HEK293 (cell line): ENCODE measurements at regions not wholly inside any gene's neighbourhood (a gene's known extent, or its start where the extent isn't known, plus 50 kb on each side); places are given as distances from the start of the nearest gene placed in this dataset.

ENCODE experiments used
- CTCF ChIA-PET: fragments of 350-600 bp; formaldehyde crosslinking; extraction: SDS; loops from one replicate; lab custom pipeline; 2021; ENCODE audit warnings: antibody characterized with exemption; lab: Yijun Ruan, JAX
- POLR2A ChIA-PET: fragments of 300-600 bp; formaldehyde crosslinking; extraction: SDS; loops from one replicate; lab custom pipeline; 2020; ENCODE audit warnings: antibody characterized with exemption, inconsistent platforms; lab: Yijun Ruan, JAX
- H3K27ac ChIP-seq: fragments of 200-500 bp; sonication (Bioruptor generic); 2 replicates; pipeline ENCODE4 v1.5.1; 2014; ENCODE audit warnings: low read depth, low read length, control low read depth, inconsistent platforms; ENCODE audit errors: extremely low read depth
- H3K36me3 ChIP-seq, 2 experiments: fragments of 200-500 bp in 1 of 2; sonication (Bioruptor generic) in 1 of 2; 1 replicate in 1 of 2; 2 replicates in 1 of 2; pipeline ENCODE4 v1.5.1; 2014 to 2017; ENCODE audit warnings: inconsistent platforms in 2 of 2, low read length in 2 of 2; ENCODE audit not compliant: control insufficient read depth in 2 of 2, insufficient read depth in 1 of 2
- H3K4me1 ChIP-seq: fragments of 200-500 bp; sonication (Bioruptor generic); 2 replicates; pipeline ENCODE4 v1.5.1; 2014; ENCODE audit warnings: mild to moderate bottlenecking, low read length, inconsistent platforms; ENCODE audit not compliant: control insufficient read depth, insufficient read depth
- H3K4me3 ChIP-seq: 2 replicates; pipeline ENCODE4 v1.5.1; 2011; ENCODE audit warnings: low read depth, mild to moderate bottlenecking, control low read depth, low read length, moderate library complexity
- H3K9me3 ChIP-seq: fragments of 200-500 bp; sonication (Bioruptor generic); 2 replicates; pipeline ENCODE4 v1.5.1; 2014; ENCODE audit warnings: low read depth, low read length, inconsistent platforms; ENCODE audit not compliant: control insufficient read depth, insufficient read depth
- KLF17 ChIP-seq: fragments of 450-650 bp; formaldehyde crosslinking; IDR thresholded peaks from 2 replicates; pipeline ENCODE4 v1.5.1; 2016; ENCODE audit warnings: missing biosample characterization, missing genetic modification characterization
- KLF7 ChIP-seq: fragments of 450-650 bp; formaldehyde crosslinking; IDR thresholded peaks from 2 replicates; pipeline ENCODE4 v1.5.1; 2016; ENCODE audit warnings: missing biosample characterization, missing genetic modification characterization, borderline replicate concordance
- WT1 ChIP-seq: fragments of 450-650 bp; formaldehyde crosslinking; IDR thresholded peaks from 2 replicates; pipeline ENCODE4 v1.5.1; 2016; ENCODE audit warnings: missing biosample characterization, missing genetic modification characterization
- ZBTB1 ChIP-seq: fragments of 450-650 bp; formaldehyde crosslinking; IDR thresholded peaks from 2 replicates; pipeline ENCODE4 v1.5.1; 2016; ENCODE audit warnings: missing biosample characterization, missing genetic modification characterization
- ZBTB26 ChIP-seq: fragments of 450-650 bp; formaldehyde crosslinking; optimal IDR thresholded peaks from 2 replicates; pipeline ENCODE3; 2016; ENCODE audit warnings: missing biosample characterization, mild to moderate bottlenecking, missing genetic modification characterization
- ZNF157 ChIP-seq: fragments of 450-650 bp; formaldehyde crosslinking; IDR thresholded peaks from 2 replicates; pipeline ENCODE4 v1.5.1; 2016; ENCODE audit warnings: missing biosample characterization, missing genetic modification characterization
- ZNF214 ChIP-seq: fragments of 450-650 bp; formaldehyde crosslinking; IDR thresholded peaks from 2 replicates; pipeline ENCODE4 v1.5.1; 2017; ENCODE audit warnings: missing biosample characterization, mild to moderate bottlenecking, missing genetic modification characterization, borderline replicate concordance
- ZNF274 ChIP-seq, 2 experiments: fragments of 200-500 bp in 1 of 2; fragments of 450-650 bp in 1 of 2; sonication (Bioruptor generic) in 1 of 2; formaldehyde crosslinking in 1 of 2; IDR thresholded peaks; 2 replicates each; pipeline versions ENCODE4 v1.5.1 to v1.6.1; 2014 to 2016; ENCODE audit warnings: borderline replicate concordance in 1 of 2, inconsistent platforms in 1 of 2, low read length in 1 of 2, missing biosample characterization in 1 of 2, missing genetic modification characterization in 1 of 2
- ZNF596 ChIP-seq: fragments of 450-650 bp; IDR thresholded peaks from 2 replicates; pipeline ENCODE4 v1.5.0; 2018; ENCODE audit warnings: missing biosample characterization, mild to moderate bottlenecking, missing genetic modification characterization, moderate library complexity
- ZNF621 ChIP-seq: fragments of 450-650 bp; formaldehyde crosslinking; IDR thresholded peaks from 2 replicates; pipeline ENCODE4 v1.5.1; 2017; ENCODE audit warnings: missing biosample characterization, missing genetic modification characterization
- ZNF654 ChIP-seq: fragments of 450-650 bp; formaldehyde crosslinking; IDR thresholded peaks from 2 replicates; pipeline ENCODE4 v1.5.1; 2016; ENCODE audit warnings: low read depth, missing biosample characterization, missing genetic modification characterization
- TF ChIP-seq, protein P1 (sequence below): fragments of 450-650 bp; IDR thresholded peaks from 2 replicates; pipeline ENCODE4 v1.5.1; 2018; ENCODE audit warnings: missing biosample characterization, missing genetic modification characterization
- TF ChIP-seq, protein P2 (sequence below): fragments of 450-650 bp; formaldehyde crosslinking; IDR thresholded peaks from 2 replicates; pipeline ENCODE4 v1.5.1; 2016; ENCODE audit warnings: missing biosample characterization, missing genetic modification characterization
- TF ChIP-seq, protein P3 (sequence below): fragments of 450-650 bp; formaldehyde crosslinking; IDR thresholded peaks from 2 replicates; pipeline ENCODE4 v1.5.1; 2016; ENCODE audit warnings: missing biosample characterization, missing genetic modification characterization

DNA sequence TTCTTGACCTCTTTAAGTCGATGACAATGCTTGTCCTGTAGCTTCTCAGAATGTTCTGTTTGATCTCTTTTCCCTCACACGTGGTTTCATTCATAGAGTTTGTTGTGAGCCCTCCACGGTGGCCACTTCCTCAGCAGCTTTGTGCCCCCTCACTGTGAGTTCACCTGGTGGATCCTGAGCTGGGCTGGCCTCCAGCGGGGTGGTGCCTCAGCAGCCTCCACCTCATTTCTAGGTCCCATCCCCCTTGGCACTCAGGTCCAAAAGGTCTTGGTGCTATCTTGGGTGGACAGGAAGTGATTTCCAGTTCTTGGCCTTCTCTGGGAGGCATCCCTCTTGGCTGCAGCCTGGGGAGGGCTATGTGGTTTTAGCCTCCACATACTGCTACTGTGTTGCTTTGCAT lies 203.2 kb upstream of the WSCD1 start (continued):
- TF ChIP-seq, protein P1, sequence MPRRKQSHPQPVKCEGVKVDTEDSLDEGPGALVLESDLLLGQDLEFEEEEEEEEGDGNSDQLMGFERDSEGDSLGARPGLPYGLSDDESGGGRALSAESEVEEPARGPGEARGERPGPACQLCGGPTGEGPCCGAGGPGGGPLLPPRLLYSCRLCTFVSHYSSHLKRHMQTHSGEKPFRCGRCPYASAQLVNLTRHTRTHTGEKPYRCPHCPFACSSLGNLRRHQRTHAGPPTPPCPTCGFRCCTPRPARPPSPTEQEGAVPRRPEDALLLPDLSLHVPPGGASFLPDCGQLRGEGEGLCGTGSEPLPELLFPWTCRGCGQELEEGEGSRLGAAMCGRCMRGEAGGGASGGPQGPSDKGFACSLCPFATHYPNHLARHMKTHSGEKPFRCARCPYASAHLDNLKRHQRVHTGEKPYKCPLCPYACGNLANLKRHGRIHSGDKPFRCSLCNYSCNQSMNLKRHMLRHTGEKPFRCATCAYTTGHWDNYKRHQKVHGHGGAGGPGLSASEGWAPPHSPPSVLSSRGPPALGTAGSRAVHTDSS (tag by site-specific recombination) = no peak
- TF ChIP-seq ZNF157 (tag by site-specific recombination) (no peak), ZNF274 (IDR thresholded peaks at IDR 0.05; ENCODE audit: low read length) (no peak), ZNF274 (tag by site-specific recombination; IDR thresholded peaks at IDR 0.05; ENCODE audit: borderline replicate concordance) (no peak)

DNA sequence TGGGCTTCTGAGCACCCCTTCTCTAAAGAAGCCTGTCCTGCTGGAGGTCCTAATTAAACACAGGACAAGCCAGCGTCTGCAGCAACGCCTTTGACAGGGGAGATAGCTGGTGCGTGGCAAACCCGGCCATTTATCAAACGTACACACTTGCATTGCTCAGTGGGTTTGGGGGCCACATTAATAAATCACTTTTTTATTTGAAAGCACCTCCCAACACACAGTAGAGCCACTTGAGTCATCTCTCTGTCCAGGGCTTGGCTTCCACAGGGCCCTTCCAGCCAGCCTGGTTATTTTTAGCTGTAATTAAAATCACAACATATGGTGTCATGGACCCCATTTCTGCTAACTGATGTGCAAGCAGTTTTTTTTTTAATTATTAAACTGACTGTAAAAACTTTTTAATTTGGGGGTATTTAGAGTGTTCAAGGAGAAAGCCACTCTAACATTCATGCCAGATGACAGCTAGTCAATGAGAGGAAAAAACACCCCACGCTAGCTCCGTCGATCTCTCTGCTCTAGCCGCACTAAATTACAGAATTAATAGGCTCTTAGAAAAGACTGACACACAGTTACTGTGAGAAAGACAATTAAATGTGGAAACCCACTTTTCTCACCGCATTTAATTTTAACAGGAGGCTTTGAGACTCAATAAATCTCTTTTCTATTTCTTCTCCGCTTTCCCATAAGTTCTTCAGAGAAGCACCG lies 201.0 kb upstream of the WSCD1 start:
- Histone ChIP-seq H3K27ac (no peak overlapping the region), H3K4me1 (no peaks in the 10 kb centered on the region), H3K9me3 (no peaks in the 10 kb centered on the region), H3K36me3 (no peaks in the 10 kb centered on the region), H3K4me3 (no peak overlapping the region)
- POLR2A ChIA-PET = no interaction called here
- TF ChIP-seq WT1 = no peak
- CTCF ChIA-PET = no interaction called here

- CTCF ChIA-PET = no interaction called here
- H3K36me3 ChIP-seq = no peaks in the 10 kb centered on the region
- H3K4me1 ChIP-seq = no peaks in the 10 kb centered on the region
- H3K27ac ChIP-seq = no peak overlapping the region
- no peaks in the 10 kb centered on the region for H3K9me3 ChIP-seq
- TF ChIP-seq ZBTB26 (tag by site-specific recombination) (no peak), ZNF621 (tag by site-specific recombination) (no peak), KLF17 (no peak), ZNF654 (no peak), ZNF214 (tag by site-specific recombination) (no peak), ZBTB1 (tag by site-specific recombination) (no peak), ZNF596 (no peak), KLF7 (tag by site-specific recombination) (no peak)
- TF ChIP-seq, protein P2, sequence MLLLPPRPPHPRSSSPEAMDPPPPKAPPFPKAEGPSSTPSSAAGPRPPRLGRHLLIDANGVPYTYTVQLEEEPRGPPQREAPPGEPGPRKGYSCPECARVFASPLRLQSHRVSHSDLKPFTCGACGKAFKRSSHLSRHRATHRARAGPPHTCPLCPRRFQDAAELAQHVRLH (tag by site-specific recombination) = no peak
- TF ChIP-seq, protein P3, sequence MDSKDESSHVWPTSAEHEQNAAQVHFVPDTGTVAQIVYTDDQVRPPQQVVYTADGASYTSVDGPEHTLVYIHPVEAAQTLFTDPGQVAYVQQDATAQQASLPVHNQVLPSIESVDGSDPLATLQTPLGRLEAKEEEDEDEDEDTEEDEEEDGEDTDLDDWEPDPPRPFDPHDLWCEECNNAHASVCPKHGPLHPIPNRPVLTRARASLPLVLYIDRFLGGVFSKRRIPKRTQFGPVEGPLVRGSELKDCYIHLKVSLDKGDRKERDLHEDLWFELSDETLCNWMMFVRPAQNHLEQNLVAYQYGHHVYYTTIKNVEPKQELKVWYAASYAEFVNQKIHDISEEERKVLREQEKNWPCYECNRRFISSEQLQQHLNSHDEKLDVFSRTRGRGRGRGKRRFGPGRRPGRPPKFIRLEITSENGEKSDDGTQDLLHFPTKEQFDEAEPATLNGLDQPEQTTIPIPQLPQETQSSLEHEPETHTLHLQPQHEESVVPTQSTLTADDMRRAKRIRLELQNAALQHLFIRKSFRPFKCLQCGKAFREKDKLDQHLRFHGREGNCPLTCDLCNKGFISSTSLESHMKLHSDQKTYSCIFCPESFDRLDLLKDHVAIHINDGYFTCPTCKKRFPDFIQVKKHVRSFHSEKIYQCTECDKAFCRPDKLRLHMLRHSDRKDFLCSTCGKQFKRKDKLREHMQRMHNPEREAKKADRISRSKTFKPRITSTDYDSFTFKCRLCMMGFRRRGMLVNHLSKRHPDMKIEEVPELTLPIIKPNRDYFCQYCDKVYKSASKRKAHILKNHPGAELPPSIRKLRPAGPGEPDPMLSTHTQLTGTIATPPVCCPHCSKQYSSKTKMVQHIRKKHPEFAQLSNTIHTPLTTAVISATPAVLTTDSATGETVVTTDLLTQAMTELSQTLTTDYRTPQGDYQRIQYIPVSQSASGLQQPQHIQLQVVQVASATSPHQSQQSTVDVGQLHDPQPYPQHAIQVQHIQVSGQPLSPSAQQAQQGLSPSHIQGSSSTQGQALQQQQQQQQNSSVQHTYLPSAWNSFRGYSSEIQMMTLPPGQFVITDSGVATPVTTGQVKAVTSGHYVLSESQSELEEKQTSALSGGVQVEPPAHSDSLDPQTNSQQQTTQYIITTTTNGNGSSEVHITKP (tag by site-specific recombination) = no peak
- TF ChIP-seq, all 188 proteins: peak for 0
- POLR2A ChIA-PET = no interaction called here
- H3K4me3 ChIP-seq = no peak overlapping the region
Observed at GRCh38 chr17:5870231-5870953, 199.8 kb upstream of the WSCD1 start.
